ENCODE measurements at regions not wholly inside any gene's neighbourhood (a gene's known extent, or its start where the extent isn't known, plus 50 kb on each side); places are given as distances from the start of the nearest gene placed in this dataset.
A peak's percentile ranks its signal among the peaks of the same experiment; 100 is the strongest.

DNA sequence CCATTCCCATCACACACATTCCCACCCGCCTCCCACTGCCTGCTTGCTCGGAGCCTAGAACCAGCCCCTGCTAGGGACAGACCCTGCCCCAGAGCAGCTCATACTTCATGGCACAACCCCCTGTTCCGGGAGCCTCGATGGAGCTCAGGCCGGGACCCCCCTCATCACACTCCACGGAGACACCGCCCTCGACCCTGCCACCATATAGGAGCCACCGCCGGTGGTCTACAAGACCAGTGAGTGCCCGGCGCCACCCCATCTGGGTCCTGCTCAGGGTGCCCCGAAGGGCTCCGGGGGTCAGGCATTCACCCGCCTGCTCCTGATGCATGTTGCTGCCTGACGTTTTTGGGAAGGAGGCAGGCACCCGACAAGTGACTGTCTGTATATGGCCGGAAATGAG lies 65.5 kb upstream of the RXRA start:
- no peak for TF ChIP-seq ZBTB33 (IDR thresholded peaks at IDR 0.05)
- no peak for TF ChIP-seq GABPA (IDR thresholded peaks at IDR 0.05 in 1 of 2, conservative IDR thresholded peaks at IDR 0.05 in 1 of 2)
- TF ChIP-seq RAD21 (IDR thresholded peaks at IDR 0.05), result no peak
- TF ChIP-seq, protein P1, sequence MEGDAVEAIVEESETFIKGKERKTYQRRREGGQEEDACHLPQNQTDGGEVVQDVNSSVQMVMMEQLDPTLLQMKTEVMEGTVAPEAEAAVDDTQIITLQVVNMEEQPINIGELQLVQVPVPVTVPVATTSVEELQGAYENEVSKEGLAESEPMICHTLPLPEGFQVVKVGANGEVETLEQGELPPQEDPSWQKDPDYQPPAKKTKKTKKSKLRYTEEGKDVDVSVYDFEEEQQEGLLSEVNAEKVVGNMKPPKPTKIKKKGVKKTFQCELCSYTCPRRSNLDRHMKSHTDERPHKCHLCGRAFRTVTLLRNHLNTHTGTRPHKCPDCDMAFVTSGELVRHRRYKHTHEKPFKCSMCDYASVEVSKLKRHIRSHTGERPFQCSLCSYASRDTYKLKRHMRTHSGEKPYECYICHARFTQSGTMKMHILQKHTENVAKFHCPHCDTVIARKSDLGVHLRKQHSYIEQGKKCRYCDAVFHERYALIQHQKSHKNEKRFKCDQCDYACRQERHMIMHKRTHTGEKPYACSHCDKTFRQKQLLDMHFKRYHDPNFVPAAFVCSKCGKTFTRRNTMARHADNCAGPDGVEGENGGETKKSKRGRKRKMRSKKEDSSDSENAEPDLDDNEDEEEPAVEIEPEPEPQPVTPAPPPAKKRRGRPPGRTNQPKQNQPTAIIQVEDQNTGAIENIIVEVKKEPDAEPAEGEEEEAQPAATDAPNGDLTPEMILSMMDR (IDR thresholded peaks at IDR 0.05; ENCODE audit: low read depth, low read length, missing input control), result no peak
- TF ChIP-seq, protein P2, sequence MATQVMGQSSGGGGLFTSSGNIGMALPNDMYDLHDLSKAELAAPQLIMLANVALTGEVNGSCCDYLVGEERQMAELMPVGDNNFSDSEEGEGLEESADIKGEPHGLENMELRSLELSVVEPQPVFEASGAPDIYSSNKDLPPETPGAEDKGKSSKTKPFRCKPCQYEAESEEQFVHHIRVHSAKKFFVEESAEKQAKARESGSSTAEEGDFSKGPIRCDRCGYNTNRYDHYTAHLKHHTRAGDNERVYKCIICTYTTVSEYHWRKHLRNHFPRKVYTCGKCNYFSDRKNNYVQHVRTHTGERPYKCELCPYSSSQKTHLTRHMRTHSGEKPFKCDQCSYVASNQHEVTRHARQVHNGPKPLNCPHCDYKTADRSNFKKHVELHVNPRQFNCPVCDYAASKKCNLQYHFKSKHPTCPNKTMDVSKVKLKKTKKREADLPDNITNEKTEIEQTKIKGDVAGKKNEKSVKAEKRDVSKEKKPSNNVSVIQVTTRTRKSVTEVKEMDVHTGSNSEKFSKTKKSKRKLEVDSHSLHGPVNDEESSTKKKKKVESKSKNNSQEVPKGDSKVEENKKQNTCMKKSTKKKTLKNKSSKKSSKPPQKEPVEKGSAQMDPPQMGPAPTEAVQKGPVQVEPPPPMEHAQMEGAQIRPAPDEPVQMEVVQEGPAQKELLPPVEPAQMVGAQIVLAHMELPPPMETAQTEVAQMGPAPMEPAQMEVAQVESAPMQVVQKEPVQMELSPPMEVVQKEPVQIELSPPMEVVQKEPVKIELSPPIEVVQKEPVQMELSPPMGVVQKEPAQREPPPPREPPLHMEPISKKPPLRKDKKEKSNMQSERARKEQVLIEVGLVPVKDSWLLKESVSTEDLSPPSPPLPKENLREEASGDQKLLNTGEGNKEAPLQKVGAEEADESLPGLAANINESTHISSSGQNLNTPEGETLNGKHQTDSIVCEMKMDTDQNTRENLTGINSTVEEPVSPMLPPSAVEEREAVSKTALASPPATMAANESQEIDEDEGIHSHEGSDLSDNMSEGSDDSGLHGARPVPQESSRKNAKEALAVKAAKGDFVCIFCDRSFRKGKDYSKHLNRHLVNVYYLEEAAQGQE (IDR thresholded peaks at IDR 0.05), result no peak
- no peak for TF ChIP-seq JUND (IDR thresholded peaks at IDR 0.05)
- TF ChIP-seq YY1 (IDR thresholded peaks at IDR 0.05), result no peak
- TF ChIP-seq RXRA (IDR thresholded peaks at IDR 0.05), result no peak
- no peak for TF ChIP-seq EGR1 (IDR thresholded peaks at IDR 0.05; ENCODE audit: low read depth in 2 of 2)
- TF ChIP-seq, protein P3, sequence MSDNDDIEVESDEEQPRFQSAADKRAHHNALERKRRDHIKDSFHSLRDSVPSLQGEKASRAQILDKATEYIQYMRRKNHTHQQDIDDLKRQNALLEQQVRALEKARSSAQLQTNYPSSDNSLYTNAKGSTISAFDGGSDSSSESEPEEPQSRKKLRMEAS (IDR thresholded peaks at IDR 0.05), result no peak
- no peak for TF ChIP-seq ATF3 (IDR thresholded peaks at IDR 0.05)
- no peak for TF ChIP-seq FOXA2 (IDR thresholded peaks at IDR 0.05)
- TF ChIP-seq HNF4G (IDR thresholded peaks at IDR 0.05), result no peak
- peak overlapping the region; percentile 65 to 97 for H3K27ac ChIP-seq (ENCODE audit: low read depth in 1 of 2, low read length in 2 of 2)
- DNase-seq (ENCODE audit: low spot score), result no peak
- no peaks in the 10 kb centered on the region for H3K27me3 ChIP-seq (ENCODE audit: control insufficient read depth in 4 of 4, insufficient read depth in 4 of 4, low read length in 3 of 4)
- 91% methylated on average over 18 of the region's 18 CpGs for WGBS
- H3K36me3 ChIP-seq (ENCODE audit: control insufficient read depth in 4 of 4, insufficient read depth in 3 of 4, low read depth in 1 of 4, low read length in 3 of 4), result no peaks in the 10 kb centered on the region
- no peak overlapping the region for H3K9ac ChIP-seq (ENCODE audit: low read depth in 1 of 2, low read length in 2 of 2)
- H3K9me3 ChIP-seq (ENCODE audit: control insufficient read depth in 4 of 4, low read length in 3 of 4), result no peaks in the 10 kb centered on the region
- peaks cover 36 to 74% (median 60%) of the 10 kb centered on the region in 4 donors for H3K4me1 ChIP-seq (ENCODE audit: control insufficient read depth in 4 of 4, insufficient read depth in 4 of 4, low read length in 3 of 4)
- H3K4me3 ChIP-seq (ENCODE audit: low read depth in 1 of 3, low read length in 3 of 3), result no peak overlapping the region

DNA sequence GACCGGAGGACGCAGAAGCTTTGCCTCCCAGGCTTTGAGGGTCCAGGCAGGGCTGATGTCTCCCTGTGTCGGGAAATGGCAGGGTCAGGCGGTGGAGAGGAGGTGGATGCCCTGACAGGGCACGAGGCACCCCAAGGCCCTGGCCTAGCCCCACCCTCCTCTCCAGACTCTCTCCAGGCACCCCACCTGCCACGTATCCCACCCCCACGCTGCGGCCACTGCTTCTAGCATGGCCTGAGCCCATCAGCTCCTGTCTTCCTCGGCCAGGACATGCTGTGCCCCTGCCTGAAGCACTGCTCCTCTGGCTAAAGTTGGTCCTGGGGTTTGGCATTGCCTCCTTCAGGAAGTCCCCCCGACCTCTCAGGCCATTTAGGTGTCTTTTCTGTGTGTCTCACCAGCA lies 64.2 kb upstream of the RXRA start:
- no peaks in the 10 kb centered on the region for H3K9me3 ChIP-seq (ENCODE audit: control insufficient read depth in 4 of 4, low read length in 3 of 4)
- no peak overlapping the region for H3K9ac ChIP-seq (ENCODE audit: low read depth in 1 of 2, low read length in 2 of 2)
- WGBS, result 95% methylated on average over 10 of the region's 10 CpGs
- no peak for DNase-seq (ENCODE audit: low spot score)
- no peaks in the 10 kb centered on the region for H3K27me3 ChIP-seq (ENCODE audit: control insufficient read depth in 4 of 4, insufficient read depth in 4 of 4, low read length in 3 of 4)
- H3K27ac ChIP-seq (ENCODE audit: low read depth in 1 of 2, low read length in 2 of 2), result peak overlapping the region; percentile 65 to 97
- H3K4me1 ChIP-seq (ENCODE audit: control insufficient read depth in 4 of 4, insufficient read depth in 4 of 4, low read length in 3 of 4), result peaks cover 37 to 86% (median 72%) of the 10 kb centered on the region in 4 donors
- H3K36me3 ChIP-seq (ENCODE audit: control insufficient read depth in 4 of 4, insufficient read depth in 3 of 4, low read depth in 1 of 4, low read length in 3 of 4), result no peaks in the 10 kb centered on the region
- no peak overlapping the region for H3K4me3 ChIP-seq (ENCODE audit: low read depth in 1 of 3, low read length in 3 of 3)
- no peak for TF ChIP-seq NR2F2 (IDR thresholded peaks at IDR 0.05)
- TF ChIP-seq TAF1 (conservative IDR thresholded peaks at IDR 0.05), result no peak
- no peak for TF ChIP-seq ATF3 (IDR thresholded peaks at IDR 0.05)
- TF ChIP-seq RAD21 (IDR thresholded peaks at IDR 0.05), result no peak
- TF ChIP-seq YY1 (IDR thresholded peaks at IDR 0.05), result no peak
- no peak for TF ChIP-seq RXRA (IDR thresholded peaks at IDR 0.05)
- TF ChIP-seq, protein P1 (IDR thresholded peaks at IDR 0.05; ENCODE audit: low read depth, low read length, missing input control), result no peak
- TF ChIP-seq FOXA2 (IDR thresholded peaks at IDR 0.05), result no peak
- TF ChIP-seq EGR1 (IDR thresholded peaks at IDR 0.05; ENCODE audit: low read depth in 2 of 2), result no peak
- TF ChIP-seq FOXA1 (IDR thresholded peaks at IDR 0.05), result no peak
- TF ChIP-seq, protein P2 (IDR thresholded peaks at IDR 0.05), result no peak
- TF ChIP-seq HNF4G (IDR thresholded peaks at IDR 0.05), result no peak
- TF ChIP-seq, protein P3 (IDR thresholded peaks at IDR 0.05), result no peak
- TF ChIP-seq GABPA (IDR thresholded peaks at IDR 0.05 in 1 of 2, conservative IDR thresholded peaks at IDR 0.05 in 1 of 2), result no peak
